ENCODE measurements at regions not wholly inside any gene's neighbourhood (a gene's known extent, or its start where the extent isn't known, plus 50 kb on each side); places are given as distances from the start of the nearest gene placed in this dataset.
"Not testable (repeated sequence)": the region's sequence is repeated elsewhere in the genome, so short reads cannot be mapped to it uniquely, and the experiment has no call there.

DNA sequence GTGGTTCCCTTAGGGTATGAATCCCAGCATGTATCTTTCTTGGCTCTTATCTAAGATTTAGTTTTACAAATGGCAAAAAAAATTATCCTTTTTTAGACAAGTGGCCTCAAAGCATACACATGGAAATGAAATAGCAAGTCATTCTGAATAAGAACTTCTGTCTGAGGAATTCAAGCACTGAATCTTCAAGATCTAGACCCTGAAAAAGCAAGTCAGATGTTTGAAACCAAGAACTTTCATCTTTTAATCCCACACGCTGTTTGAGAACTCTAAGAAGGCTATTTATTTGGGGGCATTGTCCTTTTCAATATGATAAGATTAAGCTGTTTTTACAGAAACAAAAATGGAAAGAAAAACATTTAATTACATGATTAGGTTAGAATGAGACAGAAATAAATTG lies 549.2 kb upstream of the CYLC2 start:
- Histone ChIP-seq H3K27ac (no peak overlapping the region), H3K4me3 (no peak overlapping the region), H3K4me1 (replicated peaks in 1 of 2) (no peaks in the 10 kb centered on the region), H3K9me3 (replicated peaks in 1 of 3) (no peaks in the 10 kb centered on the region), H3K36me3 (replicated peaks in 1 of 2) (no peaks in the 10 kb centered on the region), H3K27me3 (no peaks in the 10 kb centered on the region)
- TF ChIP-seq, protein P1, sequence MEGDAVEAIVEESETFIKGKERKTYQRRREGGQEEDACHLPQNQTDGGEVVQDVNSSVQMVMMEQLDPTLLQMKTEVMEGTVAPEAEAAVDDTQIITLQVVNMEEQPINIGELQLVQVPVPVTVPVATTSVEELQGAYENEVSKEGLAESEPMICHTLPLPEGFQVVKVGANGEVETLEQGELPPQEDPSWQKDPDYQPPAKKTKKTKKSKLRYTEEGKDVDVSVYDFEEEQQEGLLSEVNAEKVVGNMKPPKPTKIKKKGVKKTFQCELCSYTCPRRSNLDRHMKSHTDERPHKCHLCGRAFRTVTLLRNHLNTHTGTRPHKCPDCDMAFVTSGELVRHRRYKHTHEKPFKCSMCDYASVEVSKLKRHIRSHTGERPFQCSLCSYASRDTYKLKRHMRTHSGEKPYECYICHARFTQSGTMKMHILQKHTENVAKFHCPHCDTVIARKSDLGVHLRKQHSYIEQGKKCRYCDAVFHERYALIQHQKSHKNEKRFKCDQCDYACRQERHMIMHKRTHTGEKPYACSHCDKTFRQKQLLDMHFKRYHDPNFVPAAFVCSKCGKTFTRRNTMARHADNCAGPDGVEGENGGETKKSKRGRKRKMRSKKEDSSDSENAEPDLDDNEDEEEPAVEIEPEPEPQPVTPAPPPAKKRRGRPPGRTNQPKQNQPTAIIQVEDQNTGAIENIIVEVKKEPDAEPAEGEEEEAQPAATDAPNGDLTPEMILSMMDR (IDR thresholded peaks at IDR 0.05), result no peak
- TF ChIP-seq POLR2A (IDR thresholded peaks at IDR 0.05), result no peak
- DNase-seq, result no peak
- intact Hi-C loops (cut with DNase I), result no loop called here
- WGBS, 4 donors, result 44 to 73% (median 64%) methylated on average over 1 of the region's 1 CpG

DNA sequence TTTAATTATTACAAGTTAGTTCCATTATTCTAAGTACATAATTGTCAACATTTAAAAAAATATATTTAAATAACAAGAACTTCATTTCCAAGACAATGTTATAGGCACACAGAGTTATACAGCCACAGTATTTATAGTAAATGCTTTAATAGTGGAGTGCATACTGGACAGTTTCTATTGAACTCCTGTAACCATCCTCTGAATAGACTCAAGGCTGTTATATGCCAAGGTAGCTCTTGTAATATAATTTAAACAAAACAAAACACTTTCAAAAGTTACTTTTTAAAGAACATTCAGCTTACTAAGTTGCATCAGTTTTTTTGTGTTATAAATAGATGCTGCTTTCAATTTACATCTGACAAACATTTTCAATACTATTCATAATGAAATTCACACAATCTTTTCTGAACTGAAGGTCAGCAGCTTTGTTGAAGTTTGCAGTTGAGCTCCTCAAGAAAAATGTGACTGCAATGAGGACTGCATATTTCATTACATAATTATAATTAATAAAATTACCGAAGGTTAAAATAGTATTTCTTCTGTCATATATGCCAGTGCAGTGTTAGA lies 549.9 kb upstream of the CYLC2 start:
- TF ChIP-seq, protein P1 (IDR thresholded peaks at IDR 0.05), result no peak
- TF ChIP-seq POLR2A (IDR thresholded peaks at IDR 0.05), result no peak
- no peak overlapping the region for H3K27ac ChIP-seq
- 66 to 89% (median 79%) methylated on average over 1 of the region's 1 CpG for WGBS, 4 donors
- intact Hi-C loops (cut with DNase I), result no loop called here
- no peaks in the 10 kb centered on the region for H3K36me3 ChIP-seq (replicated peaks in 1 of 2)
- no peaks in the 10 kb centered on the region for H3K9me3 ChIP-seq (replicated peaks in 1 of 3)
- DNase-seq, result no peak
- H3K27me3 ChIP-seq, result no peaks in the 10 kb centered on the region
- H3K4me3 ChIP-seq, result no peak overlapping the region
- H3K4me1 ChIP-seq (replicated peaks in 1 of 2), result no peaks in the 10 kb centered on the region

DNA sequence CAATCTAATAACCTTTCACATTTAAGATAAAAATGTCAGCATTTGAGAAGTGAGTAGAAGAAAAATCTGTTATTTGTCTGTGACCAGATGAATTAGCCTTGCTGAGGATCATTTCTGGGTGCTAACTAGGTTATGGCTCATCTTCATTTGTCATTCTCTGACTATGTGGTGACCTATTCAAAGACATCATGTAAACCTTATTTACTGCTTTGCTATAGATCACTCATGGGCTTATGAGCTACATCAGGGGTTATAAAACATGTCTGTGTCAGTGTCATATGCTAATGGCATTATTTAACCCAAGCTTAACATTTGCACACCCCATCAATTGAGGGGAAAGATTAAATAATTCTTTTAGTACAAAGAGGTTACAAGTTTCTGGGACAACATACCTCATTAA lies 555.5 kb upstream of the CYLC2 start:
- no peaks in the 10 kb centered on the region for H3K4me1 ChIP-seq (replicated peaks in 1 of 2)
- H3K9me3 ChIP-seq (replicated peaks in 1 of 3), result no peaks in the 10 kb centered on the region
- no peak for DNase-seq
- no peak overlapping the region for H3K4me3 ChIP-seq
- H3K36me3 ChIP-seq (replicated peaks in 1 of 2), result no peaks in the 10 kb centered on the region
- H3K27me3 ChIP-seq, result no peaks in the 10 kb centered on the region
- TF ChIP-seq, protein P1 (IDR thresholded peaks at IDR 0.05), result no peak
- no peak for TF ChIP-seq POLR2A (IDR thresholded peaks at IDR 0.05)
- H3K27ac ChIP-seq, result no peak overlapping the region
- intact Hi-C loops (cut with DNase I), result no loop called here

DNA sequence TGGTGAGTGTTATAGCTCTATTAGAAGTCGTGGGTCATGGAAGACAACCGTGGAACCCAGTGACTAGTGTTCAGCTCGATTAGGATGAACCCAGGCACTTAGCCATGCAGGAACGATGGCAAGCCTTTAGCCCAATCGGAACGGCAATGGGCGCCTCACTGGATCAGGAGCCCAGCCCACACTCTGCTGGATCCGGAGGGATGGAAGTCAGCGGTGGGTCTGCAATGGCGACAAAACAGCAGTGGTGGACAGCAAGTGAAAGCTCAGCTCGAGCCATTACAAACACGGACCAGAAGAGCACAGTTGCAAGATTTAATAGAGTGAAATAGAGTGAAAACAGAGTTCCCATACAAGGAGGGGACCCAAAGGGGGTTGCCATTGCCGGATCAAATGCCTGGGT lies 558.5 kb upstream of the CYLC2 start:
- DNase-seq, result not testable (repeated sequence)
- 84 to 88% (median 87%) methylated on average over 13 of the region's 13 CpGs for WGBS, 4 donors

DNA sequence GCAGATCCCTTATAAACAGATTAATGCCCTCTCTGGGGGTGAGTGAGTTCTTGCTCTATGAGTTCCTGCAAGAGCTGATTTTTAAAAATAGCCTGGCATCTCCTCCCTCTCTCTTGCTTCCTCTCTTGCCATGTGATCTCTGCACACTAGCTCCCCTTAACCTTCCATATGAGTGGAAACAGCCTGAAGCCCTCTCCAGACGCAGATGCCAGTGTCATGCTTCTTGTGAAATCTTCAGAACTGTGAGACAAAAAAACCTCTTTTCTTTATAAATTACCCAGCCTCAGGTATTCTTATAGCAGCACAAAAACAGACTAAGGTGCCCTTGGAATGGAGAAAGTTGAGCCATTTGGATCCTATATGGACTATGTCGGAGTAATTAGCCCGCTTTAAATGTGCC lies 559.7 kb upstream of the CYLC2 start:
- H3K27me3 ChIP-seq, result no peaks in the 10 kb centered on the region
- 68 to 84% (median 76%) methylated on average over 3 of the region's 3 CpGs for WGBS, 4 donors
- H3K36me3 ChIP-seq (replicated peaks in 1 of 2), result no peaks in the 10 kb centered on the region
- H3K4me1 ChIP-seq (replicated peaks in 1 of 2), result no peaks in the 10 kb centered on the region
- TF ChIP-seq, protein P1 (IDR thresholded peaks at IDR 0.05), result no peak
- no peak for TF ChIP-seq POLR2A (IDR thresholded peaks at IDR 0.05)
- peaks cover 0 to 3% (median 0%) of the 10 kb centered on the region in 3 donors for H3K9me3 ChIP-seq (replicated peaks in 1 of 3)
- no peak overlapping the region for H3K4me3 ChIP-seq
- H3K27ac ChIP-seq, result no peak overlapping the region
- intact Hi-C loops (cut with DNase I), result no loop called here
- no peak for DNase-seq

More for the DNA sequence above, 558.5 kb upstream of the CYLC2 start:
- H3K27ac ChIP-seq; H3K36me3 ChIP-seq (replicated peaks in 1 of 2); H3K9me3 ChIP-seq (replicated peaks in 1 of 3); H3K4me3 ChIP-seq; H3K4me1 ChIP-seq (replicated peaks in 1 of 2); H3K27me3 ChIP-seq; intact Hi-C loops (cut with DNase I): not testable (repeated sequence)
